NCI-H2171 treated with DMSO at 0.1 percent for 48 hours (cell line): ENCODE measurements at regions not wholly inside any gene's neighbourhood (a gene's known extent, or its start where the extent isn't known, plus 50 kb on each side); places are given as distances from the start of the nearest gene placed in this dataset.

Experiments
- DNase-seq: peaks from one replicate; lab custom pipeline; 2025; lab: John Stamatoyannopoulos, UW

DNA sequence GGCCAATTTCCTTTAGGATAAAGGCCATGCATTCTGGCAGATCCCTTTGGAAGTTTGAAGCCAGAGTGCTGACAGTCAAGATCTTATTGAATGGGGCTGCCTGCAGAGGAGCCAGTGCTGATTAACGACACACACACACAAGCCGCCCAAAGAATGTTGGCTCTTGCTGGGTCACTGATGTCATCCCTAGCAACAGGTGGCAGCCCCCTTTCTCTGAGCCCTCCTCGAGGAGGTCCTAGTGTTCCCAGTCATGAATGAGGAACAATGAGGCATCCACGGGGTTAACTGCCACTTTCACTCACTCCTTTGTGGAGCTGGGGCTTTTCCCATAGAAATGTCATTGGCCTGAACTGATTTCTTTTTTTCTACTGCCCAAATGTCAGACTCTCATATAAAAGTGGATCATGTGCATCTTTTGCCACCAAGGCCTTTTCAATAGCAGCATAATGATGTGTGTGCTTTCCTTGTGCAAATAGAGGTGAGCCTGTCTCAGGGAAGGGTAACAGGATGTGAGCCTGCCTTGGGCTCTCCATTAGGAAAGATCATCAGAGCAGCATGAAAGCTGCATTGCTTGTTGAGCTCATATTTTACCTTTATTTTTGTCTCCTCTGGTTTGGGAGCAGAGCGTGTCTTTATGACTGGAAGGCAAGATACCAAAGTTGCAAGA, 301.8 kb upstream of the MTNR1B start:
- no peak for DNase-seq

DNA sequence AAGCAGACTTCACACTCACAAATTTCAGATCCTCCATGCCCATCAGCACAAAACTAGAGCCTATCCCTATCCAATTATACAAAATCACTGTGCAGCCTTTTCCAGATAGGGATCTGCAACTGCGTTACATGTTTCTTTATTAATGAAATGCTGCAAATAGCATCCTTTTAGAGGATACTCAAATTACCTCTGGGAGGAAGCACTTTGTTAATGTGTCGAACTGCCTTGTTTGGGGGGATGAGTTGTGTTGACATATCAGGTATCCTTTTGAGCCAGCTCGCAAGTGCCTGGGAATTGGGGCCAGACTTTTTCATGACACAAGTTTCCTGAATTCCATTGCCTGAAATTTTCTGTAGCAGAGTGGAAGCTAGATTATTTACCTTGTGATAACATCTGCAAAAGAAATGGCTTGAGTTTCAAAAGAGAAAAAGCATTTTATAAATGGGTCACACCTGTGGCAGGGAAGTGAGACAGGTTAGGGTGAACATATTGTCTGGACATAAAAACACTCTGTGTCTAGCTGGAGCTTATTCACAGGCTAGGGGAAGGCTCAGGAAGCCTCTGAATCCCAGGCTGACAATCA, 299.1 kb upstream of the MTNR1B start:
- DNase-seq = peak; percentile 14

DNA sequence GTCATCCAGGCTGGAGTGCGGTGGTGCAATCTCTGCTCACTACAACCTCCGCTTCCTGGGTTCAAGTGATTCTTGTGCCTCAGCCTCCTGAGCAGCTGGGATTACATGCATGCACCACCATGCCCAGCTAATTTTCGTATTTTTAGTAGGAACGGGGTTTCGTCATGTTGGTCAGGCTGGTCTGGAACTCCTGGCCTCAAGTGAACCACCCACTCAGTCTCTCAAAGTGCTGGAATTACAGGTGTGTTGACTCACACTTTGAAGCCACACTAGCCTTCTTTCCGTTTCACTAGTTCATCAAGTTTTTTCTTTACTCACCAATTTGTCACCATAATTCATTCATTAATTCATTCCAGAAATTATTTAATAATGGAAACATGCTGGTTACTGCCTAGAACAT, 298.4 kb upstream of the MTNR1B start:
- DNase-seq = no peak

DNA sequence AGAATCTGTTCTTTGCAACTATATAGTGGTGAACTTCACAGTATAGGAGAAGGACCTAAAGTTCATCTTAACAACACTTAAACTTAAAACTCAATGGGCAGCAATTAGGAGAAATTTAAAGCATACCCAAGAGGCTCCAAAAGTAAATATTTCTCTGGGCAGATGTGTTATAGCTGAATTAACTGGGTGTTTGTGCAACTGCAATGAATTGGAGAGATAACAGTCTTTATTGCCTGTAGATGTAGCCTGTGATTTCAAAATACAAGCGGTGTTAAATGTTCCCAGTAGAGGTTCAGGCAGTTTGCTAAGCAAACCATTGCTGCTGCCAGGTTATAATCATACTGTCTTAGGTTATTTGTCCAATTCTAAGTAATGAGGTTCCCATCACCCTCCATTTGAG, 294.1 kb upstream of the MTNR1B start:
- no peak for DNase-seq

DNA sequence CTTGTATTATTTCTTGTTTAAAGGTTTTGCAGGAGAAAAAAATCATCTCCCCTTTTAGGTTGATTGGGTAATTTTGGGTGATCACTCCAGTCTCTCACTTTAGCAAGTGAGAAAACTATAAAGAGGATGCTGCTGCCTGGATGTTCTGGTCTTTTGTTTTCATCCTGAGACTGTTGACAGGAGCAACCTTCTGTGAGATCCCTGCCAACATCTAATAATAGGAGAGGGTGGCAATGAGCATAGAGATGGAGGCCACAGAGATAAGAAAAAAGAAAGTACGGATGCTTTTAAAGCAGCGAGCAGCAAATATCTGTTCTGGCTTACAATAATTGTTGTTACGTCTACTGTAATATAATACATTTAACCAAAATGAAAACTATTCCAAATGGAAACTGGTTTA, 293.6 kb upstream of the MTNR1B start:
- no peak for DNase-seq

DNA sequence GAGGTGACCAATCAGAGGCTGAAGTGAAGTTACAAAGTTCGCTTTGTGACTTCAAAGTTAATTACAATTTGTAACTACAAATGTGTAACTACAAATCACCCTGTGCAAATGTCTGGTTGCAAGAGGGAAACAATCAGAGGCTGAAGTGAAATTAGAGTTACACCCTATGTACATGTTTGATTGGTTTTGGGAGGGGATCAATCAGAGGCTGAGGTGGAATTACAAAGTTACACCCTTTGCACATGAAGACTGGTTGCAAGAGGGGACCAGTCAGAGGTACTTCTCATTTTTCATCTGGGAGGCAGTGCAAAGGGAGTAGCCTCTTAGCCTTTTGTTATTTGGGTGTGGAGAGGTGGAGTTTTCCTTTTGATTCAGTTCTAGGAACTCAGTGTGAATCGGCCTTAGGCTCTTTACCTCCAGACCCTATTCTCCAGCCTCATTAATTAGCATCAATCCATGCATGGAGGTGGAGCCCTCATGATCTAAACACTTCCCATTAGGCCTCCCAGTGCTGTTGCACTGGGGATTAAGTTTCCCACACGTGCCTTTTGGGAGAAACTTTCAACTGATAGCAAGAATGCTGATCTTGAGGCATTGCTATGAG, 291.3 kb upstream of the MTNR1B start:
- no peak for DNase-seq

DNA sequence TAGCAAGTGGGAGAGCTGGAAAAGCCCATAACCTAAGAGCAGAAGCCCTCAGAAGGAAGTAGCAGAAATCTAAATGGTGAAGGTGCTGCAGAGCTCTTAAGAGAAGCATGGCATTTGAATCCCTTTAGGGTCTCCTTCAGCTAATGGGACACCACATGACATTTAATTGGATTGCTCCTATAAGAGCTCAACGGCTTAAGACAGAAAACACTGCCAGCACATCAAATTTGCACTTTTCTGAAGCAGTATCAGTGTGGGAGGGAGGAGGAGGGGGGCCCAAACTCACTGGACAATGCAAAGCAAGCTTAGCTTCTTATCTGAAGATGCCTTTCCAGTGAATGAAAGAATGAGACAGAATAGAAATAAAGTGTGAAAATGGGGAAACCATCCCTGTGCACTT, 287.9 kb upstream of the MTNR1B start:
- DNase-seq = no peak

DNA sequence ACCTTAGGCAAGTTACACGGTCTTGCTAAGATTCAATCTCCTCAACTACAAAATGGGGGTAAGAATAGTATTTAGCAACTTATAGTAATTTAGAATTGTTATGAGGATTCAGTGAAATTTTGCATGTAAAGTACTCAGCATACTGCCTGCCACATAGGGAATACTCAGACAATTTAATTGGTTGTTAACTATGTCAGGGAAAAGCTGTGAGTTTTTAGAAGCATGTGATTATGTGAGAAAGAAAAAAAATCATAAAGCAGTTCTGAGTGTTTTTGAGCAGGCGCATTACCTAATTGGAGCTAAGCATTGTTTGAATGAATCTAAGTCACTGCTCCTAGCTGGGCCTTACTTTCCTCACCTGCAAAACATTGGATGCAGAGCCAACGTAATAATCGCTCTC, 287.3 kb upstream of the MTNR1B start:
- DNase-seq = no peak

DNA sequence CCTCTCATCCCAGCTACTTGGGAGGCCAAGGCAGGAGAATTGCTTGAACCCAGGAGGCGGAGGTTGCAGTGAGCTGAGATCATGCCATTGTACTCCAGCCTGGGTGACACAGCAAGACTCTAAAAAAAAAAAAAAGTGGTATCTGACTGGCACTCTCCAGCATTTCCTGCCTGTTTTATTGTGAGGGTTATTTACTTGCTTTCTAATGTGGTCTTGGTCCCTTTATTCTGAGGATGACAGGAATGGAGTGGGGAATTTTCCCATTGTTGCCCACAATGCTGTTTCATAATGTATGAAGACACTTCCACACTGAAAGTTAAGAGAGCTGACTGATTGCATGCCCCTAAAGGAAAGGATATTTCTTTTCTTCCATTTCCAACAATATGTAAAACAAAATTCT, 286.5 kb upstream of the MTNR1B start:
- DNase-seq = no peak

DNA sequence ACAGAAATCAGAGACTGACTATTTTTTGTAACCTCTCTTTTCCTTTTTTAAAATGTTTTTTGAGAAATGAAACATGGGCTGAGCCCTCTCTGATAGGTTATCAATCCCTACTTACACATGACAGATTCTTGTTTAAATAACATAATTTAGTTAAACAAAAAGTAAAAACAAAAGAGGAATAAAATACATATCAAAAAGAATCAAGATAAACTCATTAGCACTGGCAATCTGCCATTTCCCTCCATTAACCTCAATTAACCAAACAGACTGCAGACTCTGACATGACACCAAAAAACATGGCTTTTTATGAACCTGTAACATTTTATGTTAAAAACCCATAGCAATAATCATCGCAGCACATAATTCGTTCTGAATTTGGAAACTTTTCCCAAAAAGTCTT, 284.4 kb upstream of the MTNR1B start:
- no peak for DNase-seq

DNA sequence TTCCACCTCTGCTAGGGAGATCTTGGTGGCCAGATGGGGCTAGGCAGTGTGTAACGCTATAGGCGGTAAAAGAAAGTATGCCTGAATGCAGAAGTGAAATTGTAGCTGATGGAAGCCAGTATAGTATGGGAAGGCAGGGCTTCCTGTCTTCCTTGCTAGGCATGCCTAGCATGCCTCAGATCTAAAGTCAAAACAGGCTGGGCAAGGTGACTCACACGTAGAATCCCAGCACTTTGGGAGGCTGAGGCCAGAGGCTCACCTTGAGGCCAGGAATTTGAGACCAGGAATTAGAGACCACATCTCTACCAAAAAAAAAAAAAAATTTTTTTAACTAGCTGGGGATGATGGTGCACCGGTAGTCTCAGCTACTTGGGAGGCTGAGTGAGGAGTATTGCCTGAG, 281.7 kb upstream of the MTNR1B start:
- DNase-seq = no peak

DNA sequence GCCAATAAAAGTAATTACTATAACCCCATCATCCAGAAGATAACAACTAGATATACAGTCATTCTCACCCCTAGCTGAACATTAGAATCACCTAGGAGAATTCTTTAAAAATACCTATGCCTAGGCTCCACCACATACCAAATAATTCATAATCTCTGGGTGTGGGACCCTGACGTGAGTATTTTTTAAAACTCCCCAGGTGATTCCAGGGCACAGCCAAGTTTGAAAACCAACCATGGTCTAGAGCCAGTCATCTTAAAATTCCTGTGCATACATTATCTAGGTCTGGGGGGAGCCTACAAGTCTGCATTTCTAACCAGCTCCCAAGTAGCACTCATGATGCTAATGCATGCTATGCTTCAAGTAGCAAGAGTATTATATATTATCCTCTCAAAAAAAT, 281.0 kb upstream of the MTNR1B start:
- no peak for DNase-seq

DNA sequence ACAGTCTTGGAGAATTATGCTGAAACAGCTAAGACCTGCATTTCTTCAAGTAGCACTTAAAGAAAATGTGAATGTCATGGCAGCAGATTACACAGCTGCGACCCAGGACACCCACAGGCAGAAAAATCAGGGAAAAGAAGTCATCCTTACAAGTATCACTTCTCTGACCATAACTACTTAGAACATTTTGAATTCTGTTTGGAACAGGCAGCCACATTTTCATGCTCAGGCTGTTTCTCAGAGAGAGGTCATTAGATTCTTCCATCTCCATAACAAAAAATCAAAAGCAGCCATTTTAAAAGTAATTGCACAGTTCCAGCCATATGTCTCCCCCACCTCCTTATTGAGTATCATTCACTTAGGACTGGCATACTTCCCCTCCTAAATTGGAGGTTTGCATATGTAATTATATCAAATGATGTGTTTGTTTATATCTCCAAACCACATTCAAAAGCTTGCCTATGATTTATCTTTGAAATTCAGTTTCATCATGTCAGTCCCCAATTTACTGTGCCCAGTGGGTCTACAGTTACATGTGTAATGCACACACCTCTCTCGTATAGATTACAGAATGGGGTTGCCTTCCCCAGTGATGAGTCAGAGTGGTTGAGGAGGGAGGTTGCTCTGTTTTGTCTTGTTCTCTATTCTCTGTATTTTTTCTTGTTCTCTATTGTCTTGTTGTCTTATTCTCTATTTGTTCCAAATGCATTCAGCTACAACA, 276.5 kb upstream of the MTNR1B start:
- no peak for DNase-seq

DNA sequence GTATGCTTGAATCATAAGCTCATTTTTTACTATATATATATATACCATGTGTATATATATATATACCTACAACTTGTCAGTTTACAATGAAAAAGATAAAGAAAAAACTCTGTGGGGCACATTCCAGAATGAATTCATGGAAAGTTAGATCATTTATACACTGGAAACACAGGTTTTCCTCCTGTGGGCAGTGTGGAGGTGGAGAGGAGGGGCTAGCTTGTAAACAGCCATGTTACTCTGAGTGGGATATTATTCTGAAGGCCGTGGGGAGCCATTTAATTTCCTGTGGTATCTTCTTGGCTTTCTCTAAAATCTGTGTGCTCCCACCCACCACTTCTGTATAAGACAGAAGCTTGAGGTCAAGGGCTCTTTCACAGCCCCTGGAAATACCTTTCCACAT, 273.4 kb upstream of the MTNR1B start:
- no peak for DNase-seq

DNA sequence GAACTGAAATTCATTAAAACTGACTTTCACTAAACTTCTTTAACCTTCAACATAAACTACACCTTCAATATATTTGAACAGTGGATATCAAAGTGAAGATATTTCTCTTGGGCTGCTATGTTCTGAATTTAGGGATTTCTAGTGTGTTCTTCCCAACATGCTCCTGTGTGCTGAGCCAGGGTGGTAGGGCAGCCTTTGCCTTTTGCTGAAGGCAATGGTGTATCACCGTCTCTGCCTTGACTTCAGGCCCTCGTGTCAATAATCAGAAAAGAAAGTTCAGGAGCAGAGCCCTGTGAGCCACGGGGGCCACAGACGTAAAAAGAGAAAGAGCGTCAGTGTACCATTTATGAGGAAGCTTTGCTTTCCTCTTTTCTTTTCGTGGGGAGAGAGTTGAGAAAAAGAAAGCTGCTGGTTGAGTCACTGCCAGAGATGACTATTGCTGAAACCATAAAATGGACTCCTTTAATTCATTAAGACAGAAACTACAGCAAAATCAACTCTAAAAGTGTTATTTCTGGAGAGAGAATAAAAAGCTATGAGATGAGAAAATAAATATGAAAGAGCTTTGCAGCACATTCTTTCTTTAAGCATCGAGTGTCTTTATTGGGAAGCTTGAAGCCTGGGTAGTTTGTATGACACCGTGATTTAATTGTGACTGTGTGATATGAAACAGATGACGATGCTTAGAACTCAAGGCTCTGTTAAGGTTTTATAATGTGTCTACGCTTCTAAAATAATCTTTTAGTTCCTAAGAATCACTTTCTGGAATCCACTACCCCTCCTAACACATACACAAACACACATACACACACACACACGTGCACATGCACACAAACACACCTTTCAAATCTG, 271.8 kb upstream of the MTNR1B start:
- no peak for DNase-seq

DNA sequence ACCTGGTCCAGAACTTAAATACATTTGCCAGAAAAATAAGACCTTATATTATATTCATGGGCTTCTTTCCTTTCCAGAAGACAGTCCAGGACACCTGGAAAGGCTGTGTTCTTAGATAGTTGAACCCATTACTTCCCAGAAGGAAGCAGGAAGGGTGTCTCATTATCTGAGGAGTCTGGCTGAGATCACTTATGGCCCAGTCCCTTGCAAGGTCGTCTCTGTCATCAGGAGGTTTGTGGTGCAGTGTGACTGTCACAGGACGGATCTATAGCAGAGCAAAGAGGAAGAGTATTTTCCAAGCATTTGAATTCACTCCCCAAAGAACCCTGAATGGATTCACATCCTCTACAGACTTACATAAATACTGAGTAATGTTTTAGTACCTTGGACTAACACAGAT, 270.7 kb upstream of the MTNR1B start:
- DNase-seq = no peak

DNA sequence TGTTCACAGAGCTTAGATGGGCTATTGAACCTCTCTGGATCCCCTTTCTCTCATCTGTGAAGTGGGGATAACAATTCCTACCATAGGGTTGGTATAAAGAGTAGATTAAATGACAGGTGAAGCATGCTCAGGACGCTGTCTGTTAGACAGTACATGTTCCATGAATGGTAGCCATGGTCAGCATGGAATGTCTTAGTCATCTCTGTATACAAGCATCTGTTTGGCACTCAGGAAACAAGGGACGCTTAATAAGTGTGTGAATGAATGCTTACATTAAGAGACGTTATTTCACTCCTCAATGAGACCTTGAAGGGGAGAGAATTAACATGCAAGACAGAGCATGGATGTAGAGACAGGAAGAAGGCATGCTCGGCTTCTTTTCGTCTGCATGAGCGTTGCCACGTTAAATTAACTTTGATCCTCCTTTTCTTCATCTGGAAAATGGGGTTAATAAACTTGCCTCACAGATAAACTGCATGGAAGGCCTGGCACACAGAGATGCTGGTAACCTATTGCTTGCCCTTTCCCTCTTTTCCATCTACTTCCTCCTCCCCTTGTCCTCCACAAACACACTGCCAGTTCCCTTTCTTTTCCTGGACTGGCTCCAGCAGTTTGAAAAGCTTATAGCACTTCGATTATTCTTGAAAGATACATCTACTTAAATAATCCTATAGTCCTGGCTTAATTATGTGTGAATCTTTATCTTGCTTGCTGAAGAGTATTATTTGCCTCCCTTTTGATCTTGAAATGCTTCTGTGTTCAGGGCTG, 267.2 kb upstream of the MTNR1B start:
- no peak for DNase-seq

DNA sequence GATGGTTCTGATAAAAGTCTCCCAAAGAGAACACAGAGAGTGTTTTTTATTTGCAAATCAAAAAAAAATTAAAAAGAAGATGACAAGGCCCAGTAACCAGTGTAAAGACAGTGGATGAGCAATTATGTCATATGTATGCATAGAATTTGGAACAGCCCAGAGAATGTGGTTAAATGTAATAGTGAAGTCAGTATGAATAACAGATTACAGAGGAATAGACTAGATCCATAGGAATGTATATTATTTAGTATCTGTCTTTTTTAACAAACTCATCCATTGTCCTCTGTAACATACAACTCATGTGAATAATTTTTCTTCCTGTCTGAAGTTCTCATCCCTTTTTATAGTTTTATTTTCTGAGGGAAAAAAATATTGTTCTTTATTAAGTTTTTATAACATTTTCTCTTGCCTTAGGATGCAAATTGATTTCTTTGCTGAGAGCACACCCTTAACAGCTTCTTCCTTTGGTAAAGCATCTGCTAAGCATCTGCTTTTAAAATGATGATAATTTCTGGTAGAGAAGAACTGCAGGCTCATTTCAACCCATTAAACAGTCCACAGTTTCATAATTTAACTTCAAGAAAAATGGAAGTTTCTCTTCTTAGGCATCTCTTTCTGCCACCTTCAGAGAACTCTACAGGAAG, 266.5 kb upstream of the MTNR1B start:
- no peak for DNase-seq

DNA sequence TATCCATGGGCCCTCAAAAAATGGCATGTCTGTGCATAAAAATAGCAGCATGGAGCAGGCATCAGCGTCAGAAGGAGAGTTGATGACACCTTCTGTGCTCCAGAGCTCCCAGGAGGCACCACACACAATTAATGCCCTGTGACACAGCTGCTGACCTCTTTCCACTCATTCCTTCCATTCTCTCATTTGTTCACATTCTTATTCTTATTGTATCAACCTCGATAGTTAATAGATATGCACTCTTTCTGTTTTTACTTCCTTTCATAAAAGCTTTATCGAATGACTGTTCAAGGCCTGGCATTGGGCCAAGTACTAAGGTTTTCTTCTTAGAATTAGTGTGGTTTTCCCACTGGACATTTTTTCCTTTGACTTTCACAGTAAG, 266.0 kb upstream of the MTNR1B start:
- DNase-seq = peak; percentile 27

DNA sequence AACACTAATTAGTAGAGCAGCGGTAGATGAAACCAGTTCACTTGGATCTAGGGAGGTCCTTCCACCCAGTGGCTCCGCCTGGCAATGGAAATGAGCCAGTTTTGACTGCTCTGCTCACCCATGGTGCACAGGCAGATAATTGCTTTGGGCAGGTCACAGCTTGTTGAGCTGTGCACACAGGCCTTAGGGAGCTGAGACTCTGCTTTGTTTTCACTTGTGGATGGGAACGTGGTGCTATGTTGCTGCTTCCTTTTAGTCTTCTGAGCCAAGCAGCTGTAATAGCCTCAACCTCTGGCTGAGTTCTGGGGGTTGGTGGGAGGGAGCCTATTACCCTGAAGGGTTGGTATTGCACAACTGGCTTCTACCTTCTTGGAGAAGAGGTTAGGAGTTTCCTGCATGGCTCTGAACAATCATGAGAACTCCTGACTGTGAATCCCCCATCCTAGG, 262.3 kb upstream of the MTNR1B start:
- DNase-seq = peak; percentile 86

DNA sequence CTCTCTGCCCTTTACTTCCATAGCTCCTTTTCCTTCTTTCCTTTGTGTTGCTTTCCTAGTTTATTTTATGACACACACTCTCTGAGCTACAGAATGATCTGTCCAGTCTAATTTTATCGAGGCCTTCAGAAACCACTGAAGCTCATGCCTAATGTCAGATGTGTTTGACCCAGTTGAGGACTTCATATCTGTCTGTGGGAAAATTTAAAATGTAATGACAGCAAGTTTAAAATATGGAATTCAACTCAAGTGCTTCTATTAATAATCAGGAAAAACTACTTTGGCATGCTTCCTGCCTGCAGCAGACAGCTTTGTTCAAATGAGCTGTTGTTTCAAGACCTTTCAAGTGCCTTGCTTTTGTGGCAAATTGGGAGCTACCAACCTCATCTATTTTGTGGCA, 261.8 kb upstream of the MTNR1B start:
- DNase-seq = no peak
